22Rv1 (cell line): ENCODE measurements at regions not wholly inside any gene's neighbourhood (a gene's known extent, or its start where the extent isn't known, plus 50 kb on each side); places are given as distances from the start of the nearest gene placed in this dataset.

Experiments used
- H3K27ac ChIP-seq: fragments of 450-650 bp; 2 replicates; pipeline ENCODE4 v1.5.1; 2017
- CTCF ChIP-seq: fragments of 450-650 bp; IDR thresholded peaks from 2 replicates; pipeline ENCODE4 v1.5.1; 2017; ENCODE audit warnings: mild to moderate bottlenecking
- ZFX ChIP-seq: fragments of 450-650 bp; IDR thresholded peaks from 2 replicates; pipeline ENCODE4 v1.6.1; 2017; ENCODE audit warnings: antibody characterized with exemption, borderline replicate concordance

GRCh38 chr7:42617806-42618457 is 293.9 kb downstream of the C7orf25 start:
- TF ChIP-seq CTCF = no peak
- no peak for TF ChIP-seq ZFX
- H3K27ac ChIP-seq = no peak overlapping the region

DNA sequence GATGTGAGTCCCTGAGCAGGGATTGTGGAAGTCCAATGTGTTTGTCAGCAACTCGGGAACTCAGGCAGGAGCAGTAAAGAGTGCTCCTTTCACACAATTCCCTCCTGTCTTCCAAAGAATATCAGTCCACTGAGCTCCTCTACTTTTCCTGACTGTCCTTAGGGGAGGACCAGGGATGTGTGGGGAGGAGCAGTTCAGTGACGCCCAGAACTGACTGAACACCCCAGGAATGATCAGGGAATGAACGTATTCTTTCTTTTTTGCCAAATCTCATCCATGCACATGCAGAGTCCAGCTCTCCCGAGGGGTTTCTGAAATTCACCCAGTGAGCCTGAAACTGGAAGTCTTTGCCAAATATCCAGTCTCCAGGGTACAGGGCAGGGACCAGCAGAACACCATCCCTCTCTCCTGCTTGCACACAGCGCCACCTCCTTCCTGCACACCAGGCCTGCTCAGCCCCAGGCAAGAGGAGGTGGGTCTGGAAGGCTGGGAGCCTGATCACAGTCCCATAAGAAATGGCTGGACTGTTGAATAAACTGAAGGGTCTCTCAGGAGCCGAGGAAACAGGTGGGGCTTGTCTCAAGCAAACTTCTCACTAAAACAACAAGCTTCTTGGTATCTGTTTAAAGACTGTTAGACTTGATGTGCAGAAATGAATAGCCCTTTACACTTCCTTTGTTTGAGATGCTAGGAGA is 294.7 kb downstream of the C7orf25 start:
- TF ChIP-seq CTCF (0 out of 2 replicates have a peak, but pooled peaks have one; percentile 5), ZFX (no peak)
- no peak overlapping the region for H3K27ac ChIP-seq

DNA sequence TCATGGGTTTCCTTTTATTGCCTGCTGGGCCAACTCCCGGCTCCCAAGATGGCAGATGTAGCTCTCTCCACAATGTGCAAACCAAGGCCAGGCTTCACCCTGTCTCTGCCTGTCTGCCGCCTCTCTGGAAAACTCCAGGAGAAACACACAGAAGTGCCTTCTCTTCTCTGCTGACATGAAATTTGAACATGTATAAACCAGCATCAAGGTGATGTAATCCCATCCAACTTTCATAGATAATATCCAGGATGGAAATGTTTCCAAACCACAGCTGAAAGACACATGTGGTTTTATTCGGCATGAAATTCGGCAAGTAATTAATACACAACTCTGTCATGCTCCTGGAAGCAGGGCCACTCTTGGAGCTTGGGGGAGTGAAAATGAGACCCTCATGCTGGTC is 297.2 kb downstream of the C7orf25 start:
- TF ChIP-seq ZFX = no peak
- TF ChIP-seq CTCF = no peak
- no peak overlapping the region for H3K27ac ChIP-seq

- no peak overlapping the region for H3K27ac ChIP-seq
- no peak for TF ChIP-seq ZFX
- TF ChIP-seq CTCF = no peak
Observed at GRCh38 chr7:42611961-42612360, 299.9 kb downstream of the C7orf25 start.

DNA sequence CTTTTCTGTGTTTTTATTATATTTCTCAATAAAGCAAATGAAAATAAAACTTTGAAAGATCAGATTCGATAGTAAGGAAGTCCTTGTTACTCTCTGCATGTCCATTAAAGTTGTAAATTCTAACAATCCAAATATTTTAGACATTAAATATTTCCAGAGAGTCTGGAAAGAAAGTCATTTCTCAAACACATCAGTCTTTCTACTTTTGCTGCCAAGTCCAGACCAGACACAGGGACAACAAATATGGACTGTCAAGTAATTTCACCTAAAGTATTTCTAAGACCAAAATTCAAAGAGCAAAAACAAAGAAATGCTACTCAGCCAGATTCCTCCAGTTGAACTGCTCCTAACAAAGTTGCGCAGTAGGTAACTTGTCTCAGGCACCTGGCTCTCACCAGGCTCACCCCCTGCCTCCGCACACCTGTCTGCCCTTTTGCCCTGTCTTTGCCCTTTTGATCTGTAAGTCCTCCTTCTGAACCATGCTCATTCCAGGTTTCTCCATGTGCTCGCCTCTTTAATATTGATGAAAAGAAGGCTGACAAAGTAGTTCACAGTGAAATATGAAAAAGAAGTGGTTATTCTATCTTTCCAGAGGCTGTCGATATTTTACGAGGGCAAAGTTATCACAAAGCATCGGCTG is 300.5 kb downstream of the C7orf25 start:
- no peak overlapping the region for H3K27ac ChIP-seq
- no peak for TF ChIP-seq ZFX
- no peak for TF ChIP-seq CTCF

- TF ChIP-seq ZFX (no peak), CTCF (no peak)
- no peak overlapping the region for H3K27ac ChIP-seq
Observed at GRCh38 chr7:42606193-42606905, 305.5 kb downstream of the C7orf25 start.
